ENCODE measurements at regions not wholly inside any gene's neighbourhood (a gene's known extent, or its start where the extent isn't known, plus 50 kb on each side); places are given as distances from the start of the nearest gene placed in this dataset.
A peak's percentile ranks its signal among the peaks of the same experiment; 100 is the strongest.

- no peak for DNase-seq
Measured at GRCh38 chr6:45737331-45738056, 278.2 kb downstream of the CLIC5 start.

GRCh38 chr6:45736134-45736533 lies 279.5 kb downstream of the CLIC5 start:
- DNase-seq, result no peak

DNA sequence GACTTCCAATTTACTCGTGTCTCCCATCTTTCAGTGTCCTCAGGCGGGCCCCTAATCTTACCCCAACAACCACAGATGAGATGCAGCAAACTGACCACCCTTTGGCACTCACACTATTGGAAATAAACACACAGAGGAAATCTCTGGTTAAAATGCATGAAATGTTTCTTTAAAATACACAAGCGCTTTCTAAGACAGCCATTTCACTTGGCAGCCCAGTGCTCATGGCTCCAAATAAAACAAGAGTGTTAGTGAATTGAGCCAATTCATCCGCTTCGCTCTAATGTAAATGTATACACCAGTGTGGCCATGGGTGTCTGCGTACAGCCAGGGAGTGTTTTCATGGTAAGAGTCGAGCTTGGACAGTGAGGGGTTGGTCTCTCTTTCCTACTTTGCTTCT lies 282.9 kb downstream of the CLIC5 start:
- DNase-seq, result no peak

GRCh38 chr6:45730232-45730631 lies 285.4 kb downstream of the CLIC5 start:
- no peak for DNase-seq

GRCh38 chr6:45728674-45729073 lies 287.0 kb downstream of the CLIC5 start:
- no peak for DNase-seq

GRCh38 chr6:45727819-45728449 lies 287.7 kb downstream of the CLIC5 start:
- DNase-seq, result no peak

DNA sequence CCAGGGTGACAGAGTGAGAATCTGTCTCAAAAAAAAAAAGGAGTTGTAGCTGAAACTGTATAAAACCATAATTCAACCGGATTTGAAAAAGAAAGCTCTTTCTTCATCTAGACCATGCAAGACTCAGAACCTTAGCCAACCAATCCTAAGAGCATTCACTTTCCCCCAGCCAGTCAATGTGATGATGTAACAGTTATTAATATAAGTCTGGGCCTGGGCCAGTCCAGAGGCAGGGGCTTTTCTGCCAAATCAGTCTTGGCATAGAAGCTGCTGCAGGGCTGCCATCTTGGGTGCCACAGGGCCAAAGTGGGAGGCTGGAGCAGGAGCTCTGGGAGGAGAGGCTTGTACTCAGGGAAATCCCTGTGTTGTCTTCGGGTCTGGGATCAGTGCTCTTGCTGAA lies 288.4 kb downstream of the CLIC5 start:
- DNase-seq, result no peak

DNA sequence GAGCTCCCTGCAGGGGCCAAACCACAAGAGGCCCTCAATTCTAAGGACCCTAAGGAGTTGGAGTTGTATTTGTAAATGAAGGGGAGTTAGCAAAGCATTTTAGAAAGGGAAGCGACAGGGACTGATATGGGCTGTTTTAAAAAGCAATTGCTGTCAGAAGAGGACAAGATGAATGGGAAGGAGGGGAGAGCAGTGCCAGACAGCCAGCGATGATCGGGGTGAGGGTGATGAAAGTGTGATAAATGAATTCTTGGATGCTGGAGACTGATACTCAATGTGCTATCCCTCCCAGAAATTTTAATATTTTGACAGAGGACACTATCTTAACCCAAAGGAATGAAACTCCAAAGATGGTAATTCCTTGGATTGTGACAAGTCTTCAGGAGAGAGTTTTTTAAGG lies 289.2 kb downstream of the CLIC5 start:
- DNase-seq, result no peak

- DNase-seq, result no peak
Measured at GRCh38 chr6:45724511-45724910, 291.1 kb downstream of the CLIC5 start.

DNA sequence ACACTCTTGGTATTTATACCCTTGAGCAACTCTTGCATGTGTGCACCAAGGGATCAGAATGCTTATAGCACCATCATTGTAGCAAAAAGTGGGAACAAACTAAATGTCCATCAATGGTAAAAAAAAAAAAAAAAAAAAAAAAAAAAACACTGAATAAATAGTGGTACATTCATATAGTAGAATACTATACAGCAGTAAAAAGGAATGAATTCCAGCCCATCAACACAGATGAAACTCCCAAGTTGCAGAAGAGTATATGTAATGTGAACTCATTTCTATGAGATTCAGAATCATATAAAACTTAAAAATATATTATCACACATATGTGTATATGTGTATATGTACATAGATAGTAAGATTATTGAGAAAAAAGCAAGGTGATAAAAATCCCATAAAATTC lies 291.6 kb downstream of the CLIC5 start:
- DNase-seq, result no peak

DNA sequence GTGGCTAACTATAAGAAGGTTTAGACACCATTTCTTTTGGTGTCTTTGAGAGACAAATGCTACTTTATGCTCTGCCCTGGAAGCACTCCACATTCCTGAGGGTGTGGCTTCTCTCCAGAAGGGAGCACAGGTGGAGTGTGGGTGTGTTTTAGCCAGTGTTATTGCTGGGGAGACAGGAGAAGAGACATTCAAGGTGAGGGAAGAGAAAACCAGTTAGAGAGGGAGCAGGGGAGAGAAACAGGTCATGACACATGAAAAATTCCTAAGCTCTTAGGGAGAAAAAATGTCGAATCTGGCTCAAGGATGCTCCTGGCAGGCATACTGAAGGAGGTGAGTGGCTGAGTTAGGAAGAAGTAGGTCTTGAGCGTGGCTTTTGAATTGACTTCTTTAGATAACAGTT lies 292.8 kb downstream of the CLIC5 start:
- no peak for DNase-seq

DNA sequence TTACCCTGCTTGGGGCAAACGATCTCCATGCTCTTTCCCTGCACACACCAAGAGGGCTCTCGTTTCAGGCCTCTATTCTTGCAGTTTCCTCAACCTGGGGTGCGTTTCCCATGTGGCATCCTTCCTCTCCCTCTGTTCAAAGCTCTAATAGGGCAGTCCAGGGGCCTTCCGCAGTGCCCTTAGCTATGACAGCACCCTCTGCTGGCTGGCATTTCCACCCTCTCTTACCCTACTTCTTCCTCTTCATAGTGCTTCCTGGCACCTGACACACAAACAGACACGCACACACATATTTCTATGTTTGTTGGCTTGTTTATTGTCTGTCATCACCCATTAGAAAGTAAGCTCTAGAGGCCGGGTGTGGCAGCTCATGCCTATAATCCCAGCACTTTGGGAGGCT lies 294.0 kb downstream of the CLIC5 start:
- no peak for DNase-seq

DNA sequence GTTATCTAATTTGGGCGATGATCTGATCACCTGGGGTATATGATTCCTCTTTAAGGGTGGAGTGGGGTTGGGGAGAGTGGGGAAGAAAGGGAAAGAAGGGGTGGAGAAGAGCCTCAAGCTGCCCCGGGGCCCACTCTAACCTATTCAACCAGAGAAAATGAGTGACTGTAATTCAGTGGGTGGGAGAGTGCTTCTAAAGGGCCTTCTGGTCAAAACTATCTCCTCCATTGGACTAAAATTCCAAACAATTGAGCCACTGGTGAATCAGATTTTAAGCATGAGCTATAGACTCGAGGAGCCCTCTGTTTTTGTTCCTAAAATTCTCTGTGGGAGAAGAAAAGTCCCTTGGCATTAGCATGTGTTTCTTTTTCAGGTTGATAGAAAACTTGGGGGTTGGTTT lies 296.8 kb downstream of the CLIC5 start:
- DNase-seq, result no peak

- no peak for DNase-seq
Measured at GRCh38 chr6:45718131-45718530, 297.5 kb downstream of the CLIC5 start.

DNA sequence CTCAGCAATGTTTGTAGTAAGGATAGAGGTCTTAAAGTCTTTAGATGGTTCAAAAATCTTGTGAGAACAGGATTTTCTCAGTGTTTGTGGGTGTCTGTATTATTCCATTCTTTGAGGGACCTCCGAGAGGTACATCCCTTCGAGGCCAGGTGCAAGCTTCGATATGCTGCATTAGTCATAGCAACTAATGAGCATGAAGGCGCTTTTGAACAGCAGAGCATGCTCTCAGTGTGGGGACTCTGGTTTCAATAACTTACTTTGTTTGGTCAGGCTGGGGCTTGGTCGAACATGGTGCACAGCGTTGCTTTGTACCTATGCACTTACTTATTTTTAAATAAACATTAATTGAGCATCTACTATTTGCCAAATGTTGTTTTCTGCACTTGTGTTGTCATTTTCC lies 297.9 kb downstream of the CLIC5 start:
- DNase-seq, result no peak

DNA sequence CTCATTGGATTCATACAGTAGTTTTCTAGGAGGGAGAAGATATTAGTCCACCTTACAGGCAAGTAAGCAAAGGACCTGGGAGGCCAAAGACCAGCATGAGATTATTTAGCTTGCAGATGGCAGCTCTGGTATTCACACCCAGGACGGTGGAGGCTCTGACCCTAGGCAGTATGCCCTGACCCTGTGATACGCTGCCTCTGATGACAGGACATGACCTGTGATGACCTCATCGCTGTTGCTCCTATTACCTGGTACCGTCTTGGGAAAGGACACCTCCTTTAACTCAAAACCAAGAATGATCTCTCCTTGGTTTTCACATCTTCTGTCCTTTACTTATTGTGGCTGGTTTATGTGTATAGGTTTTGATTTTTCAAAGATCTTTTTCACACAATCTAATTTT lies 298.6 kb downstream of the CLIC5 start:
- DNase-seq, result no peak

- no peak for DNase-seq
Measured at GRCh38 chr6:45715508-45715803, 300.2 kb downstream of the CLIC5 start.

DNA sequence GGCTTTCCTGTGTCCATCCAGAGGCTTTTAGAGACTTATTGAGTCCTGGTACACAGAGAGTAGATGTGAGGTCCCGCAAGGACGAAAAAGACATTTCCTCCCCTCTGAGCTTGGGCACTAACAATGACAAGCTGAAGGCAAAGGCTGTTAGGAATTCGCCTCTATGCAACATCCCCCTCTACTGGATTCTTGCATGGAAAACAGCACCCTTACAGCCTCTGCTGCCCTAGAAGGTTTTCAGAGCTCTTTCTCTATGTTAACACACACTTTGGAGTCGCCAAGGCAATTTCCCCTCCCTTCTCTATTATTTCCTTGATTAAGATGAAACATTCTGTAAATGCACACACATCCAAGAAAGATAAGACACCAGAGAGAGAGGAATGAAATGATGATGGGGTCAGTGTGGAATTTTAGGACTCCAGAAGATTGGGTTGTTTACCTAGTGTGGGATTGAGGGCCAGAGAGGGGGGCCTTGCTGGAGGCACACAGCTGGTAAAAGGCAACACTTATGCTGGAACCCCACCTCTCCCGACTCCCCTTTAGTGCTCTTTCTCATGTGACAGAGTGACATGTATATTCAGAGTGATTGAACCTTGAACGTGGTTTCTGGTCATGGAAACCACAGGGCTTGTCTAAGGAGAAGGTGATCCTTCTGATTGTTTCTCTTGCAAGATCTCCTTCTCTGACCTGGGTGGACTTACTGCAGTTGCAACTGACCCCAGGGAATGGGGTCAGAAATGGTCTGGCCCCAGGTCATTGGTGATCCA lies 300.7 kb downstream of the CLIC5 start:
- peak; percentile 51 for DNase-seq

GRCh38 chr6:45714006-45714730 lies 301.5 kb downstream of the CLIC5 start:
- no peak for DNase-seq
